ENCODE measurements at regions not wholly inside any gene's neighbourhood (a gene's known extent, or its start where the extent isn't known, plus 50 kb on each side); places are given as distances from the start of the nearest gene placed in this dataset.

GRCh38 chr4:85094735-85095134 lies 128.2 kb upstream of the WDFY3 start:
- Histone ChIP-seq H3K4me3 (ENCODE audit: low read depth, low read length) (no peak overlapping the region), H3K27ac (ENCODE audit: low read depth, low read length) (no peak overlapping the region), H3K9me3 (ENCODE audit: control insufficient read depth, insufficient read depth, low read length) (no peaks in the 10 kb centered on the region), H3K27me3 (ENCODE audit: control insufficient read depth, insufficient read depth, low read length) (no peaks in the 10 kb centered on the region)
- no peak for DNase-seq (ENCODE audit: low read depth, low spot score)
- POLR2A ChIA-PET, result no interaction called here
- CTCF ChIA-PET, result interaction anchor here (1.6 kb wide), 1 partner anchor 10 kb away, joined by 8 read pairs; no protein-coding TSS in a partner anchor
- TF ChIP-seq CTCF (IDR thresholded peaks at IDR 0.05; ENCODE audit: low read depth, low read length), result no peak

- CTCF ChIA-PET, result no interaction called here
- DNase-seq (ENCODE audit: low read depth, low spot score), result no peak
These were observed 136.1 kb upstream of the WDFY3 start for GRCh38 chr4:85102606-85103005.

GRCh38 chr4:85106166-85106565 lies 139.7 kb upstream of the WDFY3 start:
- POLR2A ChIA-PET, result no interaction called here
- H3K27me3 ChIP-seq (ENCODE audit: control insufficient read depth, insufficient read depth, low read length), result no peaks in the 10 kb centered on the region
- DNase-seq (ENCODE audit: low read depth, low spot score), result no peak
- no peak overlapping the region for H3K4me3 ChIP-seq (ENCODE audit: low read depth, low read length)
- no peak overlapping the region for H3K27ac ChIP-seq (ENCODE audit: low read depth, low read length)
- H3K9me3 ChIP-seq (ENCODE audit: control insufficient read depth, insufficient read depth, low read length), result no peaks in the 10 kb centered on the region
- CTCF ChIA-PET, result no interaction called here
- no peak for TF ChIP-seq CTCF (IDR thresholded peaks at IDR 0.05; ENCODE audit: low read depth, low read length)

More at GRCh38 chr4:85102606-85103005, 136.1 kb upstream of the WDFY3 start:
- Histone ChIP-seq H3K27me3 (ENCODE audit: control insufficient read depth, insufficient read depth, low read length) (no peaks in the 10 kb centered on the region), H3K4me3 (ENCODE audit: low read depth, low read length) (no peak overlapping the region), H3K27ac (ENCODE audit: low read depth, low read length) (no peak overlapping the region), H3K9me3 (ENCODE audit: control insufficient read depth, insufficient read depth, low read length) (no peaks in the 10 kb centered on the region)
- POLR2A ChIA-PET, result no interaction called here
- TF ChIP-seq CTCF (IDR thresholded peaks at IDR 0.05; ENCODE audit: low read depth, low read length), result no peak

GRCh38 chr4:85106805-85107336 lies 140.4 kb upstream of the WDFY3 start:
- ChIA-PET CTCF (interaction anchor here (2.6 kb wide), 1 partner anchor 22 kb away, joined by 11 read pairs; no protein-coding TSS in a partner anchor), POLR2A (no interaction called here)
- Histone ChIP-seq H3K4me3 (ENCODE audit: low read depth, low read length) (no peak overlapping the region), H3K27me3 (ENCODE audit: control insufficient read depth, insufficient read depth, low read length) (no peaks in the 10 kb centered on the region), H3K9me3 (ENCODE audit: control insufficient read depth, insufficient read depth, low read length) (no peaks in the 10 kb centered on the region), H3K27ac (ENCODE audit: low read depth, low read length) (no peak overlapping the region)
- DNase-seq (ENCODE audit: low read depth, low spot score), result no peak
- no peak for TF ChIP-seq CTCF (IDR thresholded peaks at IDR 0.05; ENCODE audit: low read depth, low read length)

- CTCF ChIA-PET, result interaction anchor here (2.6 kb wide), 1 partner anchor 23 kb away, joined by 11 read pairs; no protein-coding TSS in a partner anchor
- no peaks in the 10 kb centered on the region for H3K27me3 ChIP-seq (ENCODE audit: control insufficient read depth, insufficient read depth, low read length)
- TF ChIP-seq CTCF (IDR thresholded peaks at IDR 0.05; ENCODE audit: low read depth, low read length), result no peak
- POLR2A ChIA-PET, result no interaction called here
- no peak for DNase-seq (ENCODE audit: low read depth, low spot score)
- no peak overlapping the region for H3K4me3 ChIP-seq (ENCODE audit: low read depth, low read length)
- H3K9me3 ChIP-seq (ENCODE audit: control insufficient read depth, insufficient read depth, low read length), result no peaks in the 10 kb centered on the region
- no peak overlapping the region for H3K27ac ChIP-seq (ENCODE audit: low read depth, low read length)
These were observed 141.1 kb upstream of the WDFY3 start for GRCh38 chr4:85107553-85107952.
